CD14-positive monocyte (primary cell): ENCODE measurements at regions not wholly inside any gene's neighbourhood (a gene's known extent, or its start where the extent isn't known, plus 50 kb on each side); places are given as distances from the start of the nearest gene placed in this dataset.

ENCODE experiments used
- DNase-seq, 3 donors: peaks; one replicate each; pipeline ENCODE4 v3.0.0-alpha.2; 2011 to 2022
- H2AFZ ChIP-seq: 2 replicates; pipeline ENCODE4 v1.6.0; 2012; ENCODE audit warnings: mild to moderate bottlenecking, low read depth, low read length, inconsistent platforms; ENCODE audit not compliant: insufficient read depth, poor library complexity, severe bottlenecking
- H3K27ac ChIP-seq, 2 donors: 1 replicate in 1 of 2; 2 replicates in 1 of 2; pipeline ENCODE4 v1.5.1; 2012 to 2013; ENCODE audit warnings: low read length in 2 of 2, control low read depth in 1 of 2, inconsistent platforms in 1 of 2, low read depth in 1 of 2, mild to moderate bottlenecking in 1 of 2
- H3K27me3 ChIP-seq, 2 donors: one replicate each; pipeline versions ENCODE4 v1.6.0 to v1.6.1; 2011 to 2013; ENCODE audit warnings: low read length in 2 of 2; ENCODE audit not compliant: control insufficient read depth in 2 of 2, insufficient read depth in 2 of 2
- H3K36me3 ChIP-seq, 2 donors: replicated peaks in 1 of 2; 1 replicate in 1 of 2; 2 replicates in 1 of 2; pipeline versions ENCODE4 v1.5.1 to v1.6.1; 2012 to 2013; ENCODE audit warnings: low read length in 2 of 2, control low read depth in 1 of 2, inconsistent platforms in 1 of 2, mild to moderate bottlenecking in 1 of 2; ENCODE audit not compliant: insufficient read depth in 2 of 2, control insufficient read depth in 1 of 2
- H3K4me1 ChIP-seq, 2 donors: 1 replicate in 1 of 2; 2 replicates in 1 of 2; pipeline versions ENCODE4 v1.5.1 to v1.6.1; 2012 to 2013; ENCODE audit warnings: low read length in 2 of 2, control low read depth in 1 of 2, inconsistent platforms in 1 of 2, mild to moderate bottlenecking in 1 of 2, moderate library complexity in 1 of 2; ENCODE audit not compliant: insufficient read depth in 2 of 2, control insufficient read depth in 1 of 2
- H3K4me2 ChIP-seq: replicated peaks from 2 replicates; pipeline ENCODE3; 2012; ENCODE audit warnings: low read length, moderate library complexity, mild to moderate bottlenecking; ENCODE audit not compliant: poor library complexity, severe bottlenecking; ENCODE audit errors: extremely low read depth
- H3K4me3 ChIP-seq, 3 experiments: fragments of 200-600 bp in 1 of 3; sonication (generic) in 1 of 3; replicated peaks in 1 of 3; 1 replicate in 2 of 3; 2 replicates in 1 of 3; pipeline ENCODE4 v1.5.1; 2011 to 2013; ENCODE audit warnings: low read length in 3 of 3, mild to moderate bottlenecking in 3 of 3, control low read depth in 2 of 3, low read depth in 2 of 3, inconsistent platforms in 1 of 3, moderate library complexity in 1 of 3
- H3K79me2 ChIP-seq: 2 replicates; pipeline ENCODE4 v1.6.0; 2012; ENCODE audit warnings: mild to moderate bottlenecking, control low read depth, inconsistent platforms, low read length, moderate library complexity; ENCODE audit not compliant: insufficient read depth
- H3K9ac ChIP-seq: 2 replicates; pipeline ENCODE4 v1.6.0; 2017; ENCODE audit warnings: low read length, mild to moderate bottlenecking; ENCODE audit not compliant: insufficient read depth, poor library complexity, severe bottlenecking
- H3K9me3 ChIP-seq, 2 donors: replicated peaks in 1 of 2; 1 replicate in 1 of 2; 2 replicates in 1 of 2; pipeline versions ENCODE4 v1.5.1 to v1.6.1; 2012 to 2013; ENCODE audit warnings: low read length in 2 of 2, control low read depth in 1 of 2; ENCODE audit not compliant: control insufficient read depth in 1 of 2, insufficient read depth in 1 of 2
- H4K20me1 ChIP-seq: 2 replicates; pipeline ENCODE4 v1.6.0; 2012; ENCODE audit warnings: mild to moderate bottlenecking, low read length, control low read depth, moderate library complexity; ENCODE audit not compliant: insufficient read depth
- H3K27ac Mint-ChIP-seq, 7 donors: one replicate each; pipeline ENCODE4 v1.8.0; 2020; ENCODE audit warnings: mild to moderate bottlenecking in 7 of 7, mixed read lengths in 7 of 7, moderate library complexity in 6 of 7, inconsistent platforms in 2 of 7
- H3K27me3 Mint-ChIP-seq, 3 donors: one replicate each; pipeline ENCODE4 v1.8.0; 2021 to 2022; ENCODE audit warnings: low read depth in 3 of 3, mild to moderate bottlenecking in 3 of 3, mixed read lengths in 3 of 3, moderate library complexity in 3 of 3, inconsistent platforms in 1 of 3
- H3K36me3 Mint-ChIP-seq, 2 donors: one replicate each; pipeline ENCODE4 v1.8.0; 2020; ENCODE audit warnings: mixed read lengths in 2 of 2, inconsistent platforms in 1 of 2, mild to moderate bottlenecking in 1 of 2
- H3K4me1 Mint-ChIP-seq: one replicate; pipeline ENCODE4 v1.8.0; 2020; ENCODE audit warnings: mild to moderate bottlenecking, mixed read lengths
- H3K4me3 Mint-ChIP-seq, 2 donors: one replicate each; pipeline ENCODE4 v1.8.0; 2020; ENCODE audit warnings: mild to moderate bottlenecking in 2 of 2, mixed read lengths in 2 of 2, moderate library complexity in 1 of 2
- H3K9me3 Mint-ChIP-seq, 7 donors: one replicate each; pipeline ENCODE4 v1.8.0; 2020 to 2022; ENCODE audit warnings: mixed read lengths in 7 of 7, mild to moderate bottlenecking in 6 of 7, moderate library complexity in 6 of 7, inconsistent platforms in 2 of 7
- WGBS: methylation state at CpG from one replicate; pipeline ENCODE4 v1.1.5; 2013; ENCODE audit warnings: missing lambda C conversion rate; ENCODE audit not compliant: insufficient coverage; 5-methylcytosine and 5-hydroxymethylcytosine counted together
- intact Hi-C, 2 donors: fragments of 100-400 bp; cut with micrococcal nuclease; formaldehyde crosslinking; loops; one replicate each; pipeline versions ENCODE4 v1.15.0 to v1.15.1; 2023
- TF ChIP-seq, protein P1 (sequence below): fragments of 200-600 bp; IDR thresholded peaks from one replicate; pipeline ENCODE4 v1.8.0; 2022; ENCODE audit warnings: antibody characterized with exemption, mild to moderate bottlenecking

GRCh38 chr13:50513300-50513877 is 330.1 kb downstream of the DLEU7 start:
- Histone ChIP-seq H3K4me3 (peak overlapping the region in 1 of 3 experiments; percentile 76), H4K20me1 (no peaks in the 10 kb centered on the region), H2AFZ (peak overlapping the region; percentile 83), H3K4me2 (peak overlapping the region; percentile 94), H3K27ac (peak overlapping the region; percentile 20 to 85), H3K9me3 (peaks cover 0 to 7% of the 10 kb centered on the region in 2 donors), H3K36me3 (no peaks in the 10 kb centered on the region), H3K9ac (peak overlapping the region; percentile 60), H3K79me2 (no peaks in the 10 kb centered on the region), H3K27me3 (no peaks in the 10 kb centered on the region), H3K4me1 (peaks cover 28 to 35% of the 10 kb centered on the region in 2 donors)
- Mint-ChIP-seq H3K36me3 (no peaks in the 10 kb centered on the region), H3K27ac (no peak overlapping the region), H3K4me3 (no peak overlapping the region), H3K9me3 (peaks cover 0 to 6% (median 4%) of the 10 kb centered on the region in 7 donors), H3K27me3 (no peaks in the 10 kb centered on the region), H3K4me1 (peaks cover 19% of the 10 kb centered on the region)
- WGBS: 33% methylated on average over 2 of the region's 2 CpGs
- intact Hi-C loops: no loop called here
- TF ChIP-seq, protein P1, sequence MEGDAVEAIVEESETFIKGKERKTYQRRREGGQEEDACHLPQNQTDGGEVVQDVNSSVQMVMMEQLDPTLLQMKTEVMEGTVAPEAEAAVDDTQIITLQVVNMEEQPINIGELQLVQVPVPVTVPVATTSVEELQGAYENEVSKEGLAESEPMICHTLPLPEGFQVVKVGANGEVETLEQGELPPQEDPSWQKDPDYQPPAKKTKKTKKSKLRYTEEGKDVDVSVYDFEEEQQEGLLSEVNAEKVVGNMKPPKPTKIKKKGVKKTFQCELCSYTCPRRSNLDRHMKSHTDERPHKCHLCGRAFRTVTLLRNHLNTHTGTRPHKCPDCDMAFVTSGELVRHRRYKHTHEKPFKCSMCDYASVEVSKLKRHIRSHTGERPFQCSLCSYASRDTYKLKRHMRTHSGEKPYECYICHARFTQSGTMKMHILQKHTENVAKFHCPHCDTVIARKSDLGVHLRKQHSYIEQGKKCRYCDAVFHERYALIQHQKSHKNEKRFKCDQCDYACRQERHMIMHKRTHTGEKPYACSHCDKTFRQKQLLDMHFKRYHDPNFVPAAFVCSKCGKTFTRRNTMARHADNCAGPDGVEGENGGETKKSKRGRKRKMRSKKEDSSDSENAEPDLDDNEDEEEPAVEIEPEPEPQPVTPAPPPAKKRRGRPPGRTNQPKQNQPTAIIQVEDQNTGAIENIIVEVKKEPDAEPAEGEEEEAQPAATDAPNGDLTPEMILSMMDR: no peak
- DNase-seq: no peak

DNA sequence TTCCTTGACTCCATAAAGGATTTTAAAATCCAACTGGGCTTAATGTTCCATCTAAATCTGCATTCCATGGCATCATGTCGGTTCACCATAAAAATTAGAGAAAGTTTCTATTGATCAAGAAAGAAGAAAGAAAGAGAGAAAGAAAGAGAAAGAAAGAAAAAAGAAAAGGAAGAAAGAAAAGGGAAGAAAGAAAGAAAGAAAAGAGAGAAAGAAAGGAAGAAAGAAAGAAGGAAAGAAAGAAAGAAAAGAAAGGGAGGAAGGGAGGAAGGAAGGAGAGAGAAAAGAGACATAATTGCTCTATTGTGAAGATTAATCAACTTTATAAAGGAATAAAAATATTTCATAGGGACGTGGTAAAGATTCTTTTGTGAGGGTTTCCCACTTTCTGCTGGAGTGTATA is 329.2 kb downstream of the DLEU7 start:
- TF ChIP-seq, protein P1: no peak
- DNase-seq: no peak
- Mint-ChIP-seq H3K36me3 (no peaks in the 10 kb centered on the region), H3K27ac (no peak overlapping the region), H3K4me3 (no peak overlapping the region), H3K9me3 (no peaks in the 10 kb centered on the region), H3K27me3 (no peaks in the 10 kb centered on the region), H3K4me1 (peaks cover 27% of the 10 kb centered on the region)
- Histone ChIP-seq H3K9me3 (peaks cover 0 to under 1% of the 10 kb centered on the region in 2 donors), H3K9ac (no peak overlapping the region), H3K27me3 (no peaks in the 10 kb centered on the region), H3K79me2 (no peaks in the 10 kb centered on the region), H2AFZ (no peak overlapping the region), H3K4me1 (peaks cover 37 to 44% of the 10 kb centered on the region in 2 donors), H3K4me3 (no peak overlapping the region), H3K27ac (no peak overlapping the region), H3K4me2 (no peak overlapping the region), H4K20me1 (no peaks in the 10 kb centered on the region), H3K36me3 (no peaks in the 10 kb centered on the region)
- intact Hi-C loops: no loop called here
- no CpG with 5 or more reads among the region's 2 CpGs for WGBS
